ENCODE measurements at regions not wholly inside any gene's neighbourhood (a gene's known extent, or its start where the extent isn't known, plus 50 kb on each side); places are given as distances from the start of the nearest gene placed in this dataset.

GRCh38 chr9:115599898-115600297 lies 481.9 kb upstream of the TNC start:
- no peaks in the 10 kb centered on the region for H3K36me3 ChIP-seq (replicated peaks in 1 of 2; ENCODE audit: control insufficient read depth in 1 of 2, insufficient read depth in 2 of 2, low read length in 2 of 2)
- H3K4me1 ChIP-seq (ENCODE audit: insufficient read depth, low read length) = no peaks in the 10 kb centered on the region
- no peak overlapping the region for H2AFZ ChIP-seq (ENCODE audit: low read length)
- H3K4me3 ChIP-seq (replicated peaks in 1 of 3; ENCODE audit: insufficient read depth in 1 of 3, low read depth in 2 of 3, low read length in 3 of 3) = no peak overlapping the region
- no peak overlapping the region for H3K4me2 ChIP-seq (ENCODE audit: low read depth, low read length)
- no peaks in the 10 kb centered on the region for H3K27me3 ChIP-seq (ENCODE audit: control insufficient read depth in 1 of 2, insufficient read depth in 2 of 2, low read length in 2 of 2)
- H3K79me2 ChIP-seq (ENCODE audit: insufficient read depth, low read length) = no peaks in the 10 kb centered on the region
- POLR2A ChIA-PET = no interaction called here
- CTCF ChIA-PET (ENCODE audit: low intra/inter-chr PET ratio, low total read pairs) = no interaction called here
- ATAC-seq (no peak), DNase-seq (ENCODE audit: low spot score) (no peak), FAIRE-seq (no peak)
- intact Hi-C loops (cut with micrococcal nuclease; ENCODE audit: unreplicated experiment) (no loop called here), in situ Hi-C loops (cut with HindIII; ENCODE audit: extremely low pct_ligation_motif_present, low pct_unique_long_range_greater_than_20kb) (loop anchor here (10.0 to 25.0 kb wide), 3 partner anchors 287 to 1055 kb away; partner anchors contain the start of gene PAPPA)
- no peak overlapping the region for H3K9ac ChIP-seq (ENCODE audit: insufficient read depth, low read depth, low read length)
- no peaks in the 10 kb centered on the region for H4K20me1 ChIP-seq (ENCODE audit: insufficient read depth, low read length)
- no TSS peak for BruUV-seq (replicated peaks)
- H3K9me3 ChIP-seq (ENCODE audit: low read length) = no peaks in the 10 kb centered on the region
- H3K27ac ChIP-seq (ENCODE audit: extremely low read length, insufficient read depth, low read length) = no peak overlapping the region
- 0% methylated on average over 1 of the region's 1 CpG for WGBS (ENCODE audit: low lambda C conversion rate)
- TF ChIP-seq ZNF550 (CRISPR knock-in tag; IDR thresholded peaks at IDR 0.05; ENCODE audit: borderline replicate concordance) (no peak), SMARCC2 (IDR thresholded peaks at IDR 0.05) (no peak), HOXA9 (CRISPR knock-in tag; IDR thresholded peaks at IDR 0.05; ENCODE audit: borderline replicate concordance) (no peak), FOXA1 (IDR thresholded peaks at IDR 0.05) (no peak), FOXA1 (CRISPR knock-in tag; IDR thresholded peaks at IDR 0.05) (no peak), RBM39 (IDR thresholded peaks at IDR 0.05; ENCODE audit: low read depth, low read length, poor library complexity, severe bottlenecking) (no peak), AFF4 (CRISPR knock-in tag; IDR thresholded peaks at IDR 0.05) (no peak), ONECUT2 (CRISPR knock-in tag; IDR thresholded peaks at IDR 0.05) (no peak), ZNF407 (CRISPR knock-in tag; IDR thresholded peaks at IDR 0.05; ENCODE audit: not compliant biosample characterization) (no peak), ZMAT3 (CRISPR knock-in tag; conservative IDR thresholded peaks at IDR 0.05) (no peak), MXD4 (CRISPR knock-in tag; IDR thresholded peaks at IDR 0.05) (no peak), ZNF558 (CRISPR knock-in tag; IDR thresholded peaks at IDR 0.05; ENCODE audit: borderline replicate concordance) (no peak), ZNF891 (CRISPR knock-in tag; IDR thresholded peaks at IDR 0.05) (no peak), ZNF841 (CRISPR knock-in tag; IDR thresholded peaks at IDR 0.05; ENCODE audit: borderline replicate concordance) (no peak), ZNF251 (CRISPR knock-in tag; IDR thresholded peaks at IDR 0.05) (no peak)
